NT2/D1 (cell line): ENCODE measurements at regions not wholly inside any gene's neighbourhood (a gene's known extent, or its start where the extent isn't known, plus 50 kb on each side); places are given as distances from the start of the nearest gene placed in this dataset.

Experiments
- SUZ12 ChIP-seq: IDR thresholded peaks from 2 replicates; pipeline ENCODE4 v1.6.1; 2011; ENCODE audit not compliant: insufficient read length, insufficient read depth; ENCODE audit errors: extremely low read depth
- YY1 ChIP-seq: IDR thresholded peaks from 2 replicates; pipeline ENCODE4 v1.6.1; 2011; ENCODE audit not compliant: insufficient read length, insufficient read depth
- ZNF274 ChIP-seq: IDR thresholded peaks from 2 replicates; pipeline ENCODE4 v1.6.1; 2011; ENCODE audit warnings: mild to moderate bottlenecking, low read depth, low read length

GRCh38 chr20:4574356-4574690 lies 111.9 kb upstream of the PRNP start:
- no peak for TF ChIP-seq YY1
- TF ChIP-seq ZNF274: no peak
- TF ChIP-seq SUZ12: no peak
